OCI-LY7 (cell line): ENCODE measurements at regions not wholly inside any gene's neighbourhood (a gene's known extent, or its start where the extent isn't known, plus 50 kb on each side); places are given as distances from the start of the nearest gene placed in this dataset.

Experiments used
- BruUV-seq: library from RNA; stranded (reverse); fragments of 400-500 nt; replicated peaks from 2 replicates; lab custom pipeline; 2021; lab: Mats Ljungman, UMichigan
- CTCF ChIA-PET: fragments of 300-600 bp; sonication (Branson Sonifier 250); formaldehyde crosslinking; loops from one replicate; lab custom pipeline; 2022; ENCODE audit warnings: antibody characterized with exemption; ENCODE audit not compliant: unreplicated experiment; lab: Charles Lee
- POLR2A ChIA-PET: fragments of 300-600 bp; sonication (Branson Sonifier 250); formaldehyde crosslinking; loops from one replicate; lab custom pipeline; 2022; ENCODE audit warnings: antibody characterized with exemption; lab: Charles Lee
- DNase-seq: peaks from one replicate; pipeline ENCODE4 v3.0.0-alpha.2; 2015; ENCODE audit warnings: low spot score
- H2AFZ ChIP-seq: fragments of 200-600 bp; sonication (generic), shearing (Covaris generic); 2 replicates; pipeline ENCODE4 v1.6.1; 2014; ENCODE audit warnings: mild to moderate bottlenecking, antibody characterized with exemption, low read length, moderate library complexity
- H3K27ac ChIP-seq: fragments of 200-600 bp; sonication (generic); 2 replicates; pipeline ENCODE4 v1.5.1; 2014; ENCODE audit warnings: mixed run types, low read depth, mild to moderate bottlenecking, moderate library complexity, low read length, inconsistent platforms; ENCODE audit not compliant: poor library complexity, severe bottlenecking
- H3K36me3 ChIP-seq: fragments of 200-600 bp; sonication (generic); 2 replicates; pipeline ENCODE4 v1.6.1; 2014; ENCODE audit warnings: mild to moderate bottlenecking, antibody characterized with exemption, low read length, moderate library complexity, mixed read lengths; ENCODE audit not compliant: insufficient read depth
- H3K4me1 ChIP-seq: fragments of 200-600 bp; sonication (generic); 2 replicates; pipeline ENCODE4 v1.5.1; 2014; ENCODE audit warnings: mild to moderate bottlenecking, low read length; ENCODE audit not compliant: insufficient read depth, poor library complexity, severe bottlenecking
- H3K4me2 ChIP-seq: fragments of 200-600 bp; sonication (generic); 2 replicates; pipeline ENCODE4 v1.6.1; 2014; ENCODE audit warnings: mild to moderate bottlenecking, low read length
- H3K4me3 ChIP-seq: fragments of 200-600 bp; sonication (generic); 2 replicates; pipeline ENCODE4 v1.5.1; 2014; ENCODE audit warnings: mild to moderate bottlenecking, low read depth, low read length; ENCODE audit not compliant: poor library complexity, severe bottlenecking
- H3K79me2 ChIP-seq: fragments of 200-600 bp; sonication (generic); 2 replicates; pipeline ENCODE4 v1.6.1; 2016; ENCODE audit warnings: low read depth, mild to moderate bottlenecking, low read length, moderate library complexity, mixed read lengths; ENCODE audit not compliant: insufficient read depth
- H3K9me2 ChIP-seq: fragments of 200-600 bp; sonication (generic); 2 replicates; pipeline ENCODE4 v1.6.1; 2016; ENCODE audit warnings: mild to moderate bottlenecking, low read length, mixed read lengths; ENCODE audit not compliant: insufficient read depth
- H3K9me3 ChIP-seq: fragments of 200-600 bp; sonication (generic); 2 replicates; pipeline ENCODE4 v1.6.1; 2014; ENCODE audit warnings: mild to moderate bottlenecking, mixed run types, low read length, mixed read lengths
- H4K20me1 ChIP-seq: fragments of 200-600 bp; sonication (generic); 2 replicates; pipeline ENCODE4 v1.6.1; 2014; ENCODE audit warnings: mild to moderate bottlenecking, antibody characterized with exemption, low read length, moderate library complexity, mixed read lengths; ENCODE audit not compliant: insufficient read depth
- EZH2phosphoT487 ChIP-seq: fragments of 200-600 bp; sonication (generic); IDR thresholded peaks from 2 replicates; pipeline ENCODE4 v1.6.1; 2018; ENCODE audit warnings: low read depth, borderline replicate concordance, mild to moderate bottlenecking, mixed run types, antibody characterized with exemption, low read length, moderate library complexity, mixed read lengths
- intact Hi-C: fragments of 100-400 bp; cut with micrococcal nuclease; formaldehyde crosslinking; loops from one replicate; pipeline ENCODE4 v1.10.0; 2022; ENCODE audit not compliant: unreplicated experiment
- TF ChIP-seq, protein P1 (sequence below): fragments of 200-600 bp; sonication (generic); conservative IDR thresholded peaks from 2 replicates; pipeline ENCODE4 v1.5.1; 2014; ENCODE audit warnings: mild to moderate bottlenecking, antibody characterized with exemption, low read length, moderate library complexity, mixed read lengths

DNA sequence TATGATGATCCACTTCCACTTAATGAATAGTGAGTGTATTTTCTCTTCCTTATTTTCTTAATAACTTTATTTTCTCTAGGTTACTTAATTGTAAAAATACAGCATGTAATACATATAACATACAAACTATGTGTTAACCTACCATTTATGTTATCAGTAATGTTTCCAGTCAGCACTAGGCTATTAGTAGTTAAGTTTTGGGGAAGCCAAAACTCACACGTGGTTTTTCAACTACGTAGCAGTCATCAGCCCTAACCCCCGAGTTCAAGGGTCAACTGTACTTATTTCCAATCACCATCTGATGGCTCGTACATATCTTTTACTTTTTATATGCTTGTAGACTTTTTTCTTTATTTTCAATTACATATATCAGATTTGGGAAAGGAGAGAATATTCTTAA is 95.7 kb downstream of the TNFSF13B start:
- H4K20me1 ChIP-seq = no peaks in the 10 kb centered on the region
- TF ChIP-seq EZH2phosphoT487 = no peak
- TF ChIP-seq, protein P1, sequence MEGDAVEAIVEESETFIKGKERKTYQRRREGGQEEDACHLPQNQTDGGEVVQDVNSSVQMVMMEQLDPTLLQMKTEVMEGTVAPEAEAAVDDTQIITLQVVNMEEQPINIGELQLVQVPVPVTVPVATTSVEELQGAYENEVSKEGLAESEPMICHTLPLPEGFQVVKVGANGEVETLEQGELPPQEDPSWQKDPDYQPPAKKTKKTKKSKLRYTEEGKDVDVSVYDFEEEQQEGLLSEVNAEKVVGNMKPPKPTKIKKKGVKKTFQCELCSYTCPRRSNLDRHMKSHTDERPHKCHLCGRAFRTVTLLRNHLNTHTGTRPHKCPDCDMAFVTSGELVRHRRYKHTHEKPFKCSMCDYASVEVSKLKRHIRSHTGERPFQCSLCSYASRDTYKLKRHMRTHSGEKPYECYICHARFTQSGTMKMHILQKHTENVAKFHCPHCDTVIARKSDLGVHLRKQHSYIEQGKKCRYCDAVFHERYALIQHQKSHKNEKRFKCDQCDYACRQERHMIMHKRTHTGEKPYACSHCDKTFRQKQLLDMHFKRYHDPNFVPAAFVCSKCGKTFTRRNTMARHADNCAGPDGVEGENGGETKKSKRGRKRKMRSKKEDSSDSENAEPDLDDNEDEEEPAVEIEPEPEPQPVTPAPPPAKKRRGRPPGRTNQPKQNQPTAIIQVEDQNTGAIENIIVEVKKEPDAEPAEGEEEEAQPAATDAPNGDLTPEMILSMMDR = no peak
- POLR2A ChIA-PET = no interaction called here
- no peak for DNase-seq
- CTCF ChIA-PET = no interaction called here
- intact Hi-C loops = no loop called here
- H3K27ac ChIP-seq = no peak overlapping the region
- H3K9me2 ChIP-seq = no peaks in the 10 kb centered on the region
- no TSS peak for BruUV-seq
- no peak overlapping the region for H3K4me3 ChIP-seq
- no peaks in the 10 kb centered on the region for H3K79me2 ChIP-seq
- no peak overlapping the region for H2AFZ ChIP-seq
- no peaks in the 10 kb centered on the region for H3K4me1 ChIP-seq
- no peak overlapping the region for H3K4me2 ChIP-seq
- H3K9me3 ChIP-seq = no peaks in the 10 kb centered on the region
- H3K36me3 ChIP-seq = no peaks in the 10 kb centered on the region

DNA sequence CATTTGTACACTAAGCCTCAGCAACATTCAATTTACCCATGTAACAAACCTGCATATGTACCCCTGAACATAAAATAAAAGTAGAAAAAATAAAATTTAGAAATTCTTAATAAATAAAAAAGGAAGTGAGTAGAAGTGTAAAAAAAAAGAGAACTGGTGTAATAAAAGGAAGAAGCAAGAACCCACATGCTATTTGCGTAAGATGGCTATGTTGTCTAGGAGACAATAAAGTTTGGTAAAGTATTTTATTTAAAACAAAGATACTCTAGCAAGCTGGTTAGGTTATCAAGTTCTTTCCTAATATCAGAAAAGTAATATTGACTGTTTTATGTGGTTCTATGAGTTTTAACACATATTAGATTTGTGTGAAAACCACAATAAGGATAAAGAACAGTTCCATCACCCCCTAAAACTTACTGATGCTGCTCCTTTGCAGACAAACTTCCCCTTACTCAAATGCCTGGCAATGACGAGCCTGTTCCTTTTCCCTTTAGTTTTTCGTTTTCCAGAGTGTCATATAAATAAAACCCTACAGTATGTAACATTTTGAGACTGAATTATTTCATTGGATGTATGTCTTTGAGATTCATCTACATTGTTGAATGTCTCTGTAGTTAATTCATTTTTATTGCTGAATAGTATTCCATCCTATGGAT is 98.9 kb downstream of the TNFSF13B start:
- intact Hi-C loops = no loop called here

DNA sequence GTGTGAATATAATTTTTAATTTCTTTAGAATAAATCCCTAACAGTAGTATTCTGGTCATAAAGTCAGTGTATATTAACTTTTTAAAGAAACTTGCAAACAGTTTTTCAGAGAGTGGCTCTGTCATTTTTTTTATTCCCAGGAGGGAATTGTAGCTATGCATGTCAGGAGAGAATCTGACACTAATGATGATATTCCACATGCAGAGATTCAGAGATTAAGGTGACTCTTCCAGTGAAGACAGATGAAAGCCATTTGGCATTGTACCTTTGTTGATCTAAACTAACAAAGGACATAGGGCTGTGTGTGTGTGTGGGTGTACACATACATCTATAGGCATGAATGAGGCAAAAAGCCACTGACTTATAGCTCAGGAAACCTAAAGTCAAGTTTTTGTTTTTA is 99.9 kb downstream of the TNFSF13B start:
- Histone ChIP-seq H2AFZ (no peak overlapping the region), H3K79me2 (no peaks in the 10 kb centered on the region), H4K20me1 (no peaks in the 10 kb centered on the region), H3K9me3 (no peaks in the 10 kb centered on the region), H3K4me1 (no peaks in the 10 kb centered on the region), H3K9me2 (no peaks in the 10 kb centered on the region), H3K4me2 (no peak overlapping the region), H3K27ac (no peak overlapping the region), H3K36me3 (no peaks in the 10 kb centered on the region), H3K4me3 (no peak overlapping the region)
- intact Hi-C loops = no loop called here
- no peak for DNase-seq
- BruUV-seq = no TSS peak
- POLR2A ChIA-PET = no interaction called here
- TF ChIP-seq, protein P1 = no peak
- no peak for TF ChIP-seq EZH2phosphoT487
- CTCF ChIA-PET = no interaction called here

More for the DNA sequence above, 98.9 kb downstream of the TNFSF13B start:
- no peak overlapping the region for H2AFZ ChIP-seq
- ChIA-PET POLR2A (no interaction called here), CTCF (no interaction called here)
- no peaks in the 10 kb centered on the region for H3K36me3 ChIP-seq
- no peaks in the 10 kb centered on the region for H3K9me3 ChIP-seq
- H3K79me2 ChIP-seq = no peaks in the 10 kb centered on the region
- no peaks in the 10 kb centered on the region for H3K4me1 ChIP-seq
- no peak overlapping the region for H3K27ac ChIP-seq
- no peak for DNase-seq
- no peaks in the 10 kb centered on the region for H3K9me2 ChIP-seq
- no peaks in the 10 kb centered on the region for H4K20me1 ChIP-seq
- no TSS peak for BruUV-seq
- H3K4me2 ChIP-seq = no peak overlapping the region
- no peak for TF ChIP-seq EZH2phosphoT487
- TF ChIP-seq, protein P1 = no peak
- H3K4me3 ChIP-seq = no peak overlapping the region
